Stimulated activated CD8-positive, alpha-beta memory T cell treated with anti-CD3 and anti-CD28 coated beads, Interleukin-12 subunit alpha, Interleukin-12 subunit beta, amount 100 ng/mL, for 4 hours (primary cell): ENCODE measurements at regions not wholly inside any gene's neighbourhood (a gene's known extent, or its start where the extent isn't known, plus 50 kb on each side); places are given as distances from the start of the nearest gene placed in this dataset.
"Not testable (repeated sequence)": the region's sequence is repeated elsewhere in the genome, so short reads cannot be mapped to it uniquely, and the experiment has no call there.

Experiments used
- DNase-seq: peaks from one replicate; pipeline ENCODE4 v3.0.0-alpha.2; 2020; ENCODE audit warnings: low read depth

GRCh38 chr12:107826276-107826675, 51.8 kb downstream of the ASCL4 start:
- no peak for DNase-seq

- DNase-seq = no peak
Observed at GRCh38 chr12:107829271-107829670, 54.8 kb downstream of the ASCL4 start.

DNA sequence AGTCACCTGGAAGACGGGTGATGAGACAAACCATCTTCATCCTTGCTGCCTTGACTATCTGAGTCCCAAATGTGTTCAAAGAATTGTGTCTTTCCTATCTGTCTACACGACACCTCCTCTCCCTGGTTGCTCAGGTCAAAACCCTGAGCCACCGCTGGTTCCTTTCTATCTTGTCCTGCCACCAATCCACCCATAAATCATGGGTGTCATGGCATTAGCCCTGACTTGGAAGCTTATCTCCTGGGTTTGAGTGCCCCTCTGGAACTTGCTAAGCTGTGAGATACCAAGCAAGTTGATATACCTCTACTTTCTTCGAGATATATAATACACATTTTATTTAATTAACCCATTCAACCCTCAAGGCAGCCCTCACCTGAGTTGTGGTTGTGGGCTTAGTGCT, 57.9 kb downstream of the ASCL4 start:
- no peak for DNase-seq

- DNase-seq = no peak
Observed at GRCh38 chr12:107840186-107840585, 65.7 kb downstream of the ASCL4 start.

GRCh38 chr12:107843351-107844311, 69.1 kb downstream of the ASCL4 start:
- no peak for DNase-seq

DNA sequence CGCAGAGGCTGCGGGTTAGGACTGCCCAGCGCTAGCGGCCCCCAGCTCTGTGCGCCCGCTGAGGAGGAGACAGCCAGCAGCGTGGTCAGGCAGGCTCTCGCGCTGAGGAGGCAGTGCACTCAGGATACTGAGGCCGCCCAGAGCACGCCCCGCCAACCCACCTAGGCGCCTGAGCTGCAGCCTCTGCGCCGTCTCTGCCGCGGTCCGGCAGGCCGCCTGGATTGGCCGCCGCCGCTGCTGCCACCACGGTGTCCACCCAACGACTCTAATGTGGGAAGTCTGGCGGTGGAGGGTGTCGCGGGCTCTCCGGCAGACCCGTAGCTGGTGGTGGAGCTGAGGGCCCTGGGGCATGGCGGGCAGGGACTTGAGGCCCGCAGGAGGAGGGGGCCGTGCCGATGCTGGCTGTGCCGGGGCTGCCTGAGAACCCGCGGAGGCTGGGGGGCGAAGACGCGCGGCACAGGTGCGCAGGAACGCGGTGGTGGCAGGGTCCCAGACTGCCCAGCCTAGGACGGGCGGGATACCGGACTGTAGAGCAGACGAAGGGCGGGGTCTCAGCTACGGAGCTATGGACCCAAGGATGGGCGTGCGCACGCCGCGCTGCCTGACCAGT, 69.9 kb downstream of the ASCL4 start:
- no peak for DNase-seq

DNA sequence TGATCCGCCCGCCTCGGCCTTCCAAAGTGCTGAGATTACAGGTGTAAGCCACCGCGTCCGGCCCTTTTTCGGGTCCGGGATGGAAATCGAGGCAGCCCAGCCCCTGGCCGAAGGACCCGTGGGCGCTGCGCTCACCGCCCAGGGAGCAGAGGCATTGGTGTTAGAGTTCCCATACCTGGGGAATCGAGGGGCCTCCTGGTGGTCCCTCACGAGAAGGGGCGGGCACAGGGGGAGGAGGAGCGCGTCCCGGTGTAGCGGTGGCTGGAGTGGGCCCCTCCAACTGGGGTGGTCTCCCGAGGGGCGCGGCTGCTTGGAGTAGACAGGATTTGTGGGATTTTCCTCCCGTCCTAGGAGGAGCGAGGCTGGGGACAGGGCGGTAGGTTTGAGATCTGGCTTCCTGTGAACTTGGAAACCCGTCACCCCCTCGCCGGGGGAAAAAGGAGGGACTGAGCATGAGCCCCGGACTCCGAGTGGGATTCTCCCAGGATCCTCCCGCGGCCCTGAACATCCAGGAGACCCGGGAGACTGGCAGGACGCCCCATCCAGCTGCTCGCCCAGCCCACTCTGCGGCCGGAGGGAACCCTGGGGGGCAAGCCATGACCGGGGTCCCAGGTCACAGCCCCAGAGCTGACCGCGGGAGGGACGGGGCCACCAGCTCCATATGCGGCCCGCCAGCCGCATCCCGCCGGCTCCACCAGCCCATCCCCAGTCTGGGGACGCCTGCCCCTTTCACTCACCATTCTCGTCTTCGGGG, 70.9 kb downstream of the ASCL4 start:
- DNase-seq = no peak

DNA sequence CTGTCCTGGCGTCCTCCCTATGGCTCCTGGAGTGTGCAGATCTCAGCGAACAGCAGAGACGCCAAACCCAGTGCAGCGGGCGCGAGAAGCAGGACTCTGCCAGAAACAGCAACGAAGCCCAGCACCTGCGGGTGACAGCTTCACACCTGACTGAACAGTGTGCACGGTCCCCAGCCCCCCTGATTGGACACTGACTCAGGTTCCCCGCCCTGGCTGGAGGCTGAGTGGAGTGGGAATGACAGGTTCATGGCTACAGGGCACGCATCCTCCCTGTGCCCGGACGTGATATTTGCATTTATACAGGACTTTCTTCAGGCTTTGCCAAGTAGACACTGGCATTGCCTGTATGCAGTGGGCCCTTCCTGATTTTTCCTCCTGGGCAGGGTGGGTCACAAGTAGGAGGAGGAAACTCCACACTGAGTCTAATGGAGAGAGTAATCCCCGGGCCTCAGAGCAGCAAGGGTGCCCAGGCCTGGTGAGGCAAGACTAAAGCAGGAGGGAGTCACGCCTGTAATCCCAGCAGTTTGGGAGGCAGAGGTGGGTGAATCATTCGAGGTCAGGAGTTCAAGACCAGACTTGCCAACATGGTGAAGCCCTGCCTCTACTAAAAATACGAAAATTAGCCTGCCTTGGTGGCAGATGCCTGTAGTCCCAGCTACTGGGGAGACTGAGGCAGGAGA, 71.6 kb downstream of the ASCL4 start:
- DNase-seq = no peak

DNA sequence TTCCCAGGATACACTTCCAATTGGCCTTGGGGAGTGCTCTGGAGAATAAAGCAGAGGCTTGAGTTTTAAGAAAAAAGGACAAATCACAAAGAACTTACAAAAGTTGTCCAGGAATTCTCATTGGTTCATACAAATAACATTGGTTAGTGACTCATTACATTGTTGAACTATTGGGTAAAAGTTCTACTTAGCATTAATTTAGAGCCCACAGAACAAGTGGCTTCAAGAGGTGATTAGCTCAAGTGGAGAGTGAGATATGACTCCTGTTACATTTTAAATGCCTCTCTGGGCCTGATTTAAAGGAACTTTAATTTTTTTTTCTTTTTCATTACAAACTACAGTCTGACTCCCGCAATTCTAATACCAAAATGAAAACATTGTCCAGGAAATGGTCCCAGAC, 72.9 kb downstream of the ASCL4 start:
- no peak for DNase-seq

DNA sequence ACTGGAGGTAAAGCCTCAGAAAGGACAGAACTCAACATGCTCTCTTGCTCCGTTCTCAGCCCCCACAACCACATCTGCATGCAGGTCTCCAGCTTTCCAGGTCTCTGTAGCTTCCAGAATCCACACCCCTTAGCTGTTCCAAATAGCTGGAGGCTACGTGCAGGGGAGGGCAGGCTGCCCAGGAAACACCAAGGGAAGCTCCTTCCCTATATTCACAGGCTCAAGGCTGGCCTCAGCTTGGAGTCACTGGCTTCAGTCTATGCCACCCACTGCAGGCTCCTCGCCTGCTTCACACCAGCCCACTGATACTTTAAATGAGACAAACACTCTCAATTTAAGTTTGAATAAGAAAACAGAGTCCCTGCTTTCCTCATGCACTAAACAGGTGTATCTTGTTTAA, 73.3 kb downstream of the ASCL4 start:
- no peak for DNase-seq

- DNase-seq = no peak
Observed at GRCh38 chr12:107853479-107853878, 79.0 kb downstream of the ASCL4 start.

- DNase-seq = no peak
Observed at GRCh38 chr12:107855471-107855870, 81.0 kb downstream of the ASCL4 start.

DNA sequence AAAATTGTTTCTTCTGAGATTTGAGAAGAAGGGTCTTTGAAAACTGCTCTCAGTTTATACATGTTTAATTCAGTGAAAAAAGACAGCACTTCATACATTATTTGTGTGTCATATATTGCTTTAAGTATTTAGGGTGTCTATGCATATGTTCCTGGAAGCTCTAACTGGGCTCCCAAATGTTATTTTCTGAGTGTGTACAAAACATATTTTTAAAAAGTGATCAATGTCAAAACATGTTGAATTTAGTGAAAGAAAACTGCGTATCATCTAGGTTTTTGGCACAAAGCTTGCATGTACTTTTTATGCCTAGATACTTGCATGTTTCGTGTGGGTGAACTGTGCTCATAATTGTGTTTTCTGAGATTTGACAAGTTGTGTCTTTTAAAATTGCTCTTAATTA, 81.6 kb downstream of the ASCL4 start:
- DNase-seq = no peak

GRCh38 chr12:107857191-107857590, 82.7 kb downstream of the ASCL4 start:
- no peak for DNase-seq

- DNase-seq = no peak
Observed at GRCh38 chr12:107859367-107859766, 84.9 kb downstream of the ASCL4 start.

GRCh38 chr12:107864235-107864634, 89.7 kb downstream of the ASCL4 start:
- no peak for DNase-seq

DNA sequence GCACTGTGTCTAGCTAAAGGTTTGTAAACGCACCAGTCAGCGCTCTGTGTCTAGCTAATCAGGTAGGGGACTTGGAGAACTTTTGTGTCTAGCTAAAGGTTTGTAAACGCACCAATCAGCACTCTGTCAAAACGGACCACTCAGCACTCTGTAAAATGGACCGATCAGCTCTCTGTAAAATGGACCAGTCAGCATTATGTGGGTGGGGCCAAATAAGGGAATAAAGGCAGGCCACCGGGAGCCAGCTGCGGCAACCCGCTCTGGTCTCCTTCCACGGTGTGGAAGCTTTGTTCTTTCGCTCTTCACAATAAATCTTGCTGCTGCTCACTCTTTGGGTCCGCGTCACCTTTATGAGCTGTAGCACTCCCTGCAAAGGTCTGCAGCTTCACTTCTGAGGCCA, 90.2 kb downstream of the ASCL4 start:
- not testable (repeated sequence) for DNase-seq

- DNase-seq = no peak
Observed at GRCh38 chr12:107873223-107873622, 98.7 kb downstream of the ASCL4 start.

GRCh38 chr12:107875786-107876185, 101.3 kb downstream of the ASCL4 start:
- no peak for DNase-seq

- no peak for DNase-seq
Observed at GRCh38 chr12:107884769-107885694, 110.5 kb downstream of the ASCL4 start.

DNA sequence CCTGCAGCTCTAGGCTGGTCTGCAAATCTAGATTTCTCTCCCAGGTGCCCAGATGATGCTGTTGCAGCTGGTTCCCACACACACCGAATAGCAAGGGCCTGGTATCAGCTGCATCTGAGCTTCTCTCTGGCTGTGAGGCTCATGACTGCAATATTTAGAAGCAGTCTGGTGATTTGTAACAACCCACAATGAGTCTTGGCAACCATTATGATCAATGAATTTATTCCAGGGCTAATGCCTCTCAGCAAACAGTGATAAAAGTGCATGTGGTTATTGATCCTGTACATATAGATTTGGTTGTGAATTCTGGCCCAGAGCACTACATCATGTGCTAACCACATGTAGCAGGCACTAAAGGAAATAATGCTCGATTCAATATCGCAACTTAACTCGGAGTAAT, 114.3 kb downstream of the ASCL4 start:
- DNase-seq = no peak
